Activated effector memory CD4-positive, alpha-beta T cell treated with anti-CD3 and anti-CD28 coated beads, Interleukin-2, amount 50 U/mL, for 16 hours (primary cell): ENCODE measurements at regions not wholly inside any gene's neighbourhood (a gene's known extent, or its start where the extent isn't known, plus 50 kb on each side); places are given as distances from the start of the nearest gene placed in this dataset.
"Not testable (repeated sequence)": the region's sequence is repeated elsewhere in the genome, so short reads cannot be mapped to it uniquely, and the experiment has no call there.

Source experiments
- DNase-seq: peaks from one replicate; pipeline ENCODE4 v3.0.0-alpha.2; 2020

DNA sequence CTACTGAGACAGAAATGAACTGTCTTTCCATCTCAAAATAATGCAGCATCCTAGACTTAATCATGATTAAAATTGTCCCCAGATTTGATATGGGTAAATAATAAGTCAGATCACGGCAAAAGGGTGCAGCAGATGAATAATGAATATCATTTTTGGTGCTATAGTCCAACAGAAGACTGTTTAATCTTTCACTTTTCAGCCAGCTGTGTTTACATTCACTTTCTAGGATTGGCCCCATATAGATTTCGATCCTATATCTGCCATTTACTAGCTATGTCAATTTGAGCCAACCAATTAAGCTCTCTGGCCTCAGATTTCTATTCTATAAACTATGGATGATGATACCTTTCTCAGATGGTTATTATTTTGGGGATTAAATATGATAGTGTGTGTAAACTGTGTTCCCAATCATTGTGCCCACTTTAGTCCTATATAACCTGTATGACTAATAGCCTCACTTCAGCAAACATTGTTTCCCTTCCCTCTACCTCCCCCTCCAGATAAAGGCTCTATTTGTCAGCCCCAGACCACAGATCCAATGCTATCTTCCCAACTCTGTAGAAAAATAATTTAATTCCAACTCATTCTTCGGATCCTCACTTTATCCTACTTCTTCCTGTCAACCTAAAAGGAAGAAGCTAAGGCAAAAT lies 53.6 kb upstream of the NT5E start:
- no peak for DNase-seq

DNA sequence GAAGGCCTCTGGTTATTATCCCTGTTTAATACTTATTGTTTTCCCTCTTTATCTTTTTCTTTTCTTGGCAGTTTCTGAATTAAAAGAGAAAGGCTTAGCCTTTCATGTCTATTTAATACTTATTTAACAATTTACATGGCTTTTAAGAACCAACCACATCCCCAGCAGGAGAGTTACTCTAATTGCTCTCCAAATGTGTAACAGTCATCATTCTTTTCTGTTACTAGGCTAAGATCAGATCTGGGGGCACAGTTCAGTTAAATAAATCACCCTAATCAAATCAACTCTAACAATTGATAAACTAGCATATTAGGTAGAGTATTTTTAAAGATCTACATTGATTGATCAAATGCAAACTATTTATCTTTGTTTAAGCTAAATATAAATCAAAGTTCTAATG lies 54.1 kb upstream of the NT5E start:
- no peak for DNase-seq

DNA sequence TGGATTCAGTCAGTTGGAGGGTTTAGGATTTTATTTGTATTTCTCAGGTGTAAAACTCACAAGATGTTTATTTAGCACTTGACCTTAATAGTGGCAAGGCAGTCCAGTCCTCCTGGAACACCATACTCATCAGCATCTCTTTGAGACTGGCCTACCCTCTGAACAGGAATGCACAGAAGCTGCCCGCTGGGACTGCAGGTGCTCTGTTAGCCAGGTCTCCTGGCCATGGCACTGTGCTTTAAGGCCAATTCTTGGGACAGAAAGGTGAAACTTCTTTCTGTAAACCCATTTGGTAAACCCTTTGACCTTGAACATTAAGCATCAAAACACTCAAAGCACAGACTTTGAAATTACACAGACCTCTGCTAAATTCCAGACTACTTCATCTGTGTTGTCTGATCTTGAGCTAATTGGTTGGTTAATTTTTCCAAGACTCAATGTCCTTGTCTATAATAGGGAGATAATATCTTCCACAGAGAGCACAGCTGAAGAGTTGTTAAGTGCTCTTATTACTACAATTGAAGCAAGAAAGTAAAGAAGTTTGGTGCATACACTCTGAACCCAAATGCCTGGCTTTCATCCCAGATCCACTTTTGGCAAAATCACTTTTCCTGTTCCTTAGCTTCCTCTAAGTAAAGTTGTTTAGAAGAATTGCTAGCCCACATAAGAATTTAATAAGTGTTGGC lies 54.9 kb upstream of the NT5E start:
- no peak for DNase-seq

DNA sequence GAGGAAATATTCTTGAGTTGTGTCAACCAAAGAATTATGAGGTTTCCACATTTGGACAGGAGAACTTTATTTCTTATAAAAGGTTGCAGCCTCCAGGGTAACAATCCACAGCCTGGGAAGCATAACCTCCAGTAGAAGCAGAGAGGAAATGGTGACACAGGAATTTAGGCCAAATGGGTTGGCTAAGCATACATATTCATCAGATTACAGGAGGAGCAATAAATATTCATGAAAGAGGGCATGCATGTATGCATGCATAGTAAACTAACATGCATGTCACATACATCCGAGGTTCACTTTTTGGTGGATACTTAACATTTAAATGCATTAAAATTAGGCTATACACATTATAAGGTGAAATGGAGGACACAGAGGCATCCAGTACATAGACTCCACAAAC lies 55.7 kb upstream of the NT5E start:
- no peak for DNase-seq

DNA sequence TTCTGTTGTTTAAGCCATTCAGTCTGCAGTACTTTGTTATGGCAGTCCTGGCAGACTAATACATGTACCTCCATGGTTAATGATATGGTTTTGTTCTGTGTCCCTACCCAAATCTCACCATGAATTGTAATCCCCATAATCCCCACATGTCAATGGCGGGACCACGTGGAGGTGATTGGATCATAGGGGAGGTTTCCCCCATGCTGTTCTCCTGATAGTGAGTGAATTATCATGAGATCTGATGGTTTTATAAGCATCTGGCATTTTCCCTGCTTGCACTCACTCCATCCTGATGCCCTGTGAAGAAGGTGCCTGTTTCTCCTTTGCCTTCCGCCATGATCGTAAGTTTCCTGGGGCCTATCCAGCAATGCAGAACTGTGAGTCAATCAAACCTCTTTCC lies 57.5 kb upstream of the NT5E start:
- DNase-seq: no peak

DNA sequence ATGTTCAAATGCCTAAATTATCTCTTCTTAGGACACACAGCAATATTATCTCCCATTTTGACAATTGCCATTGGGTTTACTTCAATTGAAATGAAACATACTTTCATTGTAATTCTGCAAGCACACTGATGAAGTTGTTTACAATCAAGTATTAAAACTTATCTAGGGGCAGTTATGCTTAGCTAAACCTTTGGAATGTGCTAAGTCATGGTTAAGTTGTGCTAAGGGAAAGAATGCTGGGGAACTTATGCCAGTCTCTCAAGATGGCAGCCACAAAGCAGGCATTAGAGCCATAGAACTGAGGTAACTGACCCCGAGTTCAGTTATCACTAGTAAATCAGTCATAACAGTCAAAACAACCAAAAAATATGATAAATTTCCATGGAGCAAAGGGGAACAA lies 59.1 kb upstream of the NT5E start:
- DNase-seq: no peak

DNA sequence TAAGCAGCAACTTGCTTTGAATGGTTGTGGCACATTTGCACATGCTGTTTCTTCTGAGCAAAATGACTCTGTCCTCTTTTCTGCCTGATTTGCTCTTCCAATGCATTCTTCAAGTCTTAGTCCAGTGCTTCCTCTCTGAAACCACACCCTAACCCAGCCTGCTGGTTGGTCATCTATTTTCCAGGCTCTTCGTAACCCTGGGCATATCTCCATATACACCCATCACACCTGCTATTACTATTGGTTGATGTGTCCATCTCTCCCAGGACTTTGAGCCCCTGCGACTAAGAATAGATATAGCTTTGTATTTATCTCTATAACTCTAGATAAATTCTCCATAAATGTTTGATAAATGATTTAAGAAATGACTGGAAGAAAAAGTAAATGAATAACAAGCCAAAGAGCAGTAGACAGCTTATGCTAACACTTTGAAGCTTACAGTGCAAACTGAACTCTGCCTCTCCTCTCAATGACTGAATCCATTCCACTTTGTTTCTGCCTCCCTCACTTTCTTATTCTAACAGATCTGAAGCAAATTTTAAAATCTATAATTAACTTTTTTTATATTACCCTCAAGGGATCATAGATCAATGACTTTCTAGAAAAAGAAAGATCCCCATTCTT lies 59.7 kb upstream of the NT5E start:
- no peak for DNase-seq

DNA sequence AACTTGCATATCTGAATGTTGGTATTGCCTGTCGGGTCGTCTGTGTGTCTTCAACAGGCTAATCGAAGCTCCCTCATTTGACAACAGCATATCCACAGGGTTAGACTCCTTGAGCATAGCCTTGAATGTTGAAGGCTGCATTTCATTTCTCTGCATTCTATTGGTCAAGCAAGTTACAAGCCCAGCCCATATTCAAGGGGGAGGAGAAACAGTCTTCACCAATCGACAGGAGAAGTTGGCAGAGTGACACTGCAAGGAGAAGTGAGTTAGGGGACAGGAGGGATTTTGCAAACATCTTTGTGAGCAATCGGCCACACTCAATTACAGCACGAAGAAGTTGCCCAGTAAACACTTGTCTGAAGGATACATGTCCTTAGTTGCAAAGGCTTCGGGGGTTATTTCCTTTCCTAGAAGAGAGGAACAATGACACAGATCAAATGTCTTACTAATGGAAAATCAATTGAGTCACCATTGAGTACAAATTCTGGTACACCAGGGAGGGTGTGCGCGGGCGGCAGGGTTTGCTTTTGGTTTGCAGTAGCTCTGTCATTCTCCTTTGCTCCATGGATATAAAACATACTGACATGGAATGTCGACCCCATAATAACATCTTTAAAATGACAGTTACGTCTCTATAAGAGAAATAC lies 60.6 kb upstream of the NT5E start:
- no peak for DNase-seq

DNA sequence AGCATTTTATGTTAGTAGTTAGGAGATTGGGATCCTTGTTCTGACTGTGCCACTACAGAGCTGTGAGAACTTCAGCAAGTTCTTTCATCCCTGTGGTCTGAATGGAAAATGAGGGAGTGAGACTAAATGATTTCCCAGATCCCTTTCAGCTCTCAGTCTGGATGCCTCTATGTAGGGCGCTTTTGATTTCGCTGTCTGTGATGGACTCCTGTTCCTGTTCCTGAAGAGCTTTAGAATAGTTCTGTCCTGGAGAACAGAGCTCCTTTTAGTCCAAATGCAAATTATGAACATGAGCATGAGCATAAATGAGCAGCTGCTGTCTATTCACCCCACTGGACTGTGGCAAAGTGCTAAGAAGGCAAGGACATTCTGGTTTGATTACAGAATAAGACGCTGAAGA lies 61.4 kb upstream of the NT5E start:
- DNase-seq: no peak

DNA sequence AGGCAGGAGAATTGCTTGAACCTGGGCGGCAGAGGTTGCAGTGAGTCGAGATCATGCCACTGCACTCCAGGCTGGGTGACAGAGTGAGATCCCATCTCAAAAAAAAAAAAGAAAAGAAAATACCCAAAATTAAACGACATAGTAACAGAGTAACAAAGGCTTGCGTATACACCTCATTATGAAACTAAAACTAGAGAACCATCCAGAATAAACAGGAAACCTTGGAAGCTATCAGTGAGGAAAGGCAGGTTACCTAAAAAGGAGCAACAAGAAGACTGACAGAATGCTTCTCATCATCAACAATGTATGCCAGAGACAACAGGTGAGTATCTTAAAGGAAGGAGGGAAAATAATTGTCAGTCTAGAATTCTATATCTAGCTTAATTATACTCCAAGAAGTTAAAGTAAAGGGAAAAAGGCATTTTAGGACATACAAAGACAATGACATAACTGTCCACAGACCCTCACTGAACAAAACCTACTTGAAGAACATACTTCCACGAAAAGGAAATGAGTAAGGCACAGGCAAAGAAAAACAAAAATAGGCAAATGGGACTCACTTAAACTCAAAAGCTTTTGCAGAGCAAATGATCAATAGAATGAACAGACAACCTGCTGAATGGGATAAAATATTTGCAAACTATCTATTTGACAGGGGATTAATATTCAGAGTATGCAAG lies 64.1 kb upstream of the NT5E start:
- no peak for DNase-seq

DNA sequence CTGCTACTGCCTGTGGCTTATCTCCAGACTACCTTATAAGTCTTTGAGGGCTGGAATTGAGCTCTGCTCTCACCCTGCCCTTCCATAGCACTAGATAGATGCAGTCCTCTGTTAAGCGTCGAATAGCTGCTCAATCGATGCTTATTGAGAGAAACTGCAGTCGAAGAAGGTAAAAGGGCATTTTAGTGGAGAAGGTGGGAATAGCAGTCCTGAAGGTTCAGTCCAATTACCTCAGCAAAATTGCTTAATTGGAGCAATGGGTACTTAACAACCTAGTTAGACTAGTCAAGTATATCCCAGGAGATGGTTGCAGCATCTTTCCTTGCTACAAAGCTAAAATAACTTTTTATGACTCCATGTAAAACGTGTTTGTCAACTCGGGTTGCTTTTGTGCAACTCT lies 66.8 kb upstream of the NT5E start:
- no peak for DNase-seq

DNA sequence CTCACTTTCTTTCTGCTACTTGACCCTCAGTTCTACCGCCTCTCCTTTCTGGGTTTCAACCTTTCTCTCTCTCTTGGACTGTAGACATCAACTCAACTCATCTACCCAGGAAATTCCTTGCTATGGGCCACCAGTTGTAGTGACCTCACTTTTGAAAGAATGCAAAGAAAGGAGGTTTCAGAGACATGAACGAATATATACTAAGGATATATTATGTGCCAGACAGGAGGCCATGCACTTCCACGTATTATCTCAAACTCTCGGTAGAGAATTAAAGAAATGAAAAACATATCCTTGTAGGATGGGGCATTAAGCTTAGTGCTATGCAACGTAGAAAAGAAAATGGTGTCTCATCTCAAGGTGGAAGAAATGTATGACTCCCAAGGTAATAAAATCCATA lies 67.3 kb upstream of the NT5E start:
- no peak for DNase-seq

DNA sequence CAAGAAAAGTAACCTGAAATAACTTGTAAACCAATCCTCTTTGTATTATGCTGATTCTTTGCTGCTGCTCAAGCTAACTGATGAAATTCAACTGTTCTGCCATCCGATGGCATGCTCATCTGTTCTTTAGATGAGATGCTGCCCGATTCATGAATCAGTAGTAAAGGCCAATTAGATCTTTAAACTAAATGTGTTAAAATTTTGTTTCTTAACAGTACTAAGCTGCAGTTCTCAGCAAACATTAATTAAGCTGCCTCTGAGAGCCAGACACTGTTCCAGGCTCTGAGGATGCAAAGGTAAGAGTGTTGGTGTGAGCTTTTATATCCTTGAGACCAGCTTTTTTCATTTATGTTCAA lies 77.0 kb upstream of the NT5E start:
- no peak for DNase-seq

DNA sequence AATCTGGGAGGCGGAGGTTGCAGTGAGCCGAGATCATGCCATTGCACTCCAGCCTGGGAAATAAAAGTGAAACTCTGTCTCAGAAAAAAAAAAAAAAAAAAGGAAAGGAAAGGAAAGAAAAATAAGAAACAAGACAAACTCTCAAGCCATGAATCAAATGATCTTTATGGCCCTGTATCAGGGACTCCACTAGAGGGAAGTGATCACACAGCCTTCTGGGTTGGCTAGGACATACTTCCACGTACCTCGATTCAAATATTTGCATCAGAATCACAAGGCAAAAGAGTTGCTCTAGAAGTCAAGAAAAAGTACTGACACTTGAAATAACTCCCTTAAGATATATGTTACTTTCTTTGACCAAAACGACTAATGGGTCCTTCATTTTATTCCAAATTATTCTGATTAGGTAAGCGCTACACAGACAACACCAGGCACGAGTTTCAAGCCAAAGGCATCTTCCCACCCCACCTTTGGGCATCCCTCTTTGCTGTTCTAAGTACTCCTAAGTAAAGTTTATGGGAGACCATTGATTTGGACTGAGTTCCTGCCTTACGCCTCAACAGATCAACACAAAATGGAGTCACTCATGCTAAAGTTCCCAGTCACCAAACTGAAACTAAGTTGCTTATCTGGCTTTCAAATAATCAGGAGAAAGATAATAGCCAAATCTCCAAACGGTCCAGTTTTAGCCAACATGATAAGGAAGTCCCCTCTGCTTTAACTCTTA lies 77.5 kb upstream of the NT5E start:
- DNase-seq: no peak

DNA sequence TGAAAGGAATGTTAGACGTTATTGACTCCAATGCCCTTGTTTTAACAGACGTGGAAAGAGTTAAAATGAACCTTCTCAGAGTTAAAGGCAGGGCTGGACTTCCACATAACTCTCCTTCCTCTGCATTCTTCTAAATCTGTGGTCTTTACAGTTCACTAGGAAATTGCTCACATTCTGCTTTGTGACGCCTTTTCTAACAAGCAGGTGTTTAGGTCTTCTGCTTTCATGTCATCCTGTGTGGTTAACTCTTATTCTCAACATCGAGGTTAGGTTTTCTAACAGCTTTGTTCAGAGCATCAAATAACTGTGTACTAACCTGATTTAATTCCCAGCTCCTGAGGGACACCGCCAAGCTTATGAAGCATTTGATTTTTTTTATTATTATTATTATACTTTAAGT lies 81.3 kb upstream of the NT5E start:
- DNase-seq: no peak

DNA sequence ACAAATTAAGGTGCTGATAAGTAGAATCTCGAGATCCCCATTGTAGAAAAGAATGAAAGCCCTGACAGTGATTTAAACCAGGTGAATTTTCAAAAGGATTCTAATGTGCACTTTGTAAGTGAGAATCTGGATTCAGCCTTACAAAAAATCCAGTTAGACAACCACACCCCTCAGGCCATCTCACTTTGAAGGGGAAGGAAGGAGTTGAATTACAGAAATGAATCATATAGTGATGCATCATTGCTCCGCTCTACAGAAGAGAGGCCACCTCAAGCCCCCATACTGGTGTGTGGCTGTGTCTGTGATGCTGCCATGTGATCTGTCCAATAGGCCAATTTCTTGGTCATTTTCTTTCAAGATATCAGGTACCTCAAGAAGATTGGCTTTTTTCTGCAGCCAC lies 85.5 kb upstream of the NT5E start:
- DNase-seq: no peak

DNA sequence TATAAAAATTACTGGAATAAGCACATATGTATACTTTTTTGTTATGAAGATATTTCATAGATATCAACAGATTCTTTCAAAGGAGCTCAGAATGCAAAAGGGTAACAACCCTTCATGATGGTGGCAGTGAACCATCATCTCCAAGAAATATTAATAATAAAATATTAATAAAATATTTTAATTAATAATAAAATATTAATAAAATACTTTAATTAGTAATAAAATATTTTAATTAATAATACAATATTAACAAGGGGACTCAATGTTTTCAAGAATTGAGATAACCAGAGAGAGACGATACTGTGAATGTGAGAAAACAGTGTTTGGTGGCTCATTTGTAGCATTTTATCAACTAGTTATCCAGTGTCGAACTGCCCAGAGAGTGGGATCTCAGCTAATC lies 86.0 kb upstream of the NT5E start:
- DNase-seq: no peak

DNA sequence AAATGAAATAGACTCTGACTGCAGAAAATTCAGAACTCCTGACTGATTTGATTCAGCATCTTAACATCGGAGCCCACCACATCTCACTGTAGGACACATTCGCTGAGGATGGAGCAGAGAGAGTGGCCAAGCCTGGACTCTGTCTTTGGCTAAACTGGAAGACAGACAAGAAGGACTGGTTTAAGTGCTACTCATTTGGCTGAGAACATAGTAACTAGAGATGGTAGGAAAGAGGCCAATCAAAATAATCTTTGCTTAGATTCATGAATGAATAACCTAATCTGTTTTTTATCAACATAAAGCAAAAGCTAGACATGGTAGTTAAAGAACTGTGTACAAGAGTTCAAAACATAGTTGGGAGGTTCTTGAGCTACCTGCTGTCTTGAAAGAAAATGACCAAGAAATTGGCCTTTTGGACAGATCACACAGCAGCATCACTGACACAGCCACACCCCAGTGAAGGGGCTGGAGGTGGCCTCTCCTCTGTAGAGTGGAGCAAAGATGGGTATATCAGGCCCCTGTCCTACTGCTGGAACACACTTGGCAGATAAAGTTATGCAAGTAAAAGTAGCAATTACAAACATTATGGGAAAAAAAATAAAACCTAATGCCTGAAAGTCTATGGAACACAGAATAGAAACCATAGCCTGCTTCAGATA lies 87.1 kb upstream of the NT5E start:
- DNase-seq: no peak

DNA sequence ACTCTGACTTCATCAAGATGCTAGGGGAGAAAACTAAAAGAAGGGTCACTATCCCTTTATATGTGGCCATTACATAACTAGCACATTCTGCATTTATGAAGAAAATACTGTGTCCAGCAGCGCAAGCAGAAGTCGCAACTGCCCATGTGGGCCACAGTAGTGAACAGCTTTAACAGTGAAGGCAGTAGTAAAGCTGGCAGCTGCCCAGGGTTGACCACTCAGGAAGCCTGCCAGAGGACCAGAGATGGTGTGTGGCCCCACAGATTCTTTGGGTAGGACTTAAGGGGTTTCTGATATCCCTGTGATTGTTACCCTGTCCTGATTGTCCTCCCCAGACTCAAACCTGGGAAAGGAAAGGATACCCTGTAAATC lies 88.3 kb upstream of the NT5E start:
- no peak for DNase-seq

DNA sequence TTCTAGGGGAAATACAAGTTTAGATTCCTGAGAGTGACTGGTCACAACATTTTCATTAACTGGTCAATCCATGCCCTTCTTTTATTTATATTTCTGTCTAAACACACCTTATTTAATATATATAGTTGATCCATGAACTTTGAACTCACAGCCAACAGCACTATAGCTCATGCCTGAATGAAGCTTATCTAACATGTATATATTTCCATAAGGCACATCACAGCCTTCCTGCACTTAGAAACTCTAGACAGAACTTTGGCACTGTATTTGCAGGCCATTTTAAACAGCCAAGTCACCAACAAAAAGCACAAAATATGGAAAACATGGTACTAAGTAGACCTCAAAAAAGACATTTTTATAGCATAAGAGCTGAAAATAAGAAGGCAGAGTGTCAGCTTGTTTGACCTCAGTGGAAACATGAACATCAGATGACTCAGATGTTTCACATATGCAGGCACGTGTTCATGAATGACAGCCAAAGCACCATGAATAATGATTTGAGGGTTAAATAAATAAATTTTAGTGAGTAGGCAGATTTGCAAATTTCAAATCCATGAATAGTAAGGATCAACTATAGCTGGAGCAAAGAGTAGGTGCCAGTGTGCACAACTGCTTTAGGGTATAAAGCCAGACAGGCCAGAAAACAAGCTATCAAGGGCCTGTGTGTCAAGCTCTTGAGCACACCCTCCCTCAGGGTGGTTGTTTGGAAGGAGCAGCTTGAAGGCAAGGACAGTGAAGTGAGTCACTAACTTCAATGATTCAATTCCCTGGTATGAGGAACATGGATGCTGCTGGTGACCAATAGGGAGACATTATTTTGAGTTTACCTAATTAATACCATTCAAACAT lies 88.9 kb upstream of the NT5E start:
- no peak for DNase-seq

DNA sequence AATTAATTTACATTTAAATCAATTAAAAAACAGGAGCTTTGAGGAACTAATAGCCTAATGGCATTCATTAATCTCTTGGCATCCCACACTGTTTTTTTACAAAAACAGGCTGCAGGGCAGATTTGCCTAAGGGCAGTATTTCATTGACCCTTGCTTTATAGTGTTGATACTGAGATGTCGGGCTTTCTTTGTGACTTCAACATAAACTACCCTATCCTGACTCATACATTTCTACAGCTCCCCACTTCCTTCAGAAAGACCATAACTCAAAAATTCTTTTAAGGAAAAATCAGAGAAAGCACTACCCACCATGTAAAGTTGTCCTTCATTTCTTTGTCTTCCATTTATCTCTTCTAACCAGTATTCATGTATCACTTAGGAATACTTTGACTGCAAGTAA lies 92.2 kb upstream of the NT5E start:
- DNase-seq: no peak

DNA sequence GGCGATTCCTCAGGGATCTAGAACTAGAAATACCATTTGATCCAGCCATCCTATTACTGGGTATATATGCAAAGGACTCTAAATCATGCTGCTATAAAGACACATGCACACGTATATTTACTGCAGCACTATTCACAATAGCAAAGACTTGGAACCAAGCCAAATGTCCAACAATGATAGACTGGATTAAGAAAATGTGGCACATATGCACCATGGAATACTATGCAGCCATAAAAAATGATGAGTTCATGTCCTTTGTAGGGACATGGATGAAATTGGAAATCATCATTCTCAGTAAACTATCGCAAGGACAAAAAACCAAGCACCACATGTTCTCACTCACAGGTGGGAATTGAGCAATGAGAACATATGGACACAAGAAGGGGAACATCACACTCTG lies 93.1 kb upstream of the NT5E start:
- not testable (repeated sequence) for DNase-seq
